GM12801 (cell line): ENCODE measurements at regions not wholly inside any gene's neighbourhood (a gene's known extent, or its start where the extent isn't known, plus 50 kb on each side); places are given as distances from the start of the nearest gene placed in this dataset.

Experiments
- CTCF ChIP-seq: IDR thresholded peaks from one replicate; pipeline ENCODE4 v1.5.1; 2011; ENCODE audit warnings: control low read depth; ENCODE audit not compliant: insufficient read length; ENCODE audit errors: extremely low read depth

- TF ChIP-seq CTCF, result no peak
These were observed 273.6 kb upstream of the BTG1 start for GRCh38 chr12:92419201-92419600.

- no peak for TF ChIP-seq CTCF
These were observed 272.7 kb upstream of the BTG1 start for GRCh38 chr12:92418381-92418780.

- TF ChIP-seq CTCF, result no peak
These were observed 271.7 kb upstream of the BTG1 start for GRCh38 chr12:92417373-92417772.

GRCh38 chr12:92416385-92416812 lies 270.8 kb upstream of the BTG1 start:
- TF ChIP-seq CTCF, result no peak

- TF ChIP-seq CTCF, result no peak
These were observed 268.8 kb upstream of the BTG1 start for GRCh38 chr12:92414170-92415070.

GRCh38 chr12:92413286-92413685 lies 267.6 kb upstream of the BTG1 start:
- TF ChIP-seq CTCF, result no peak

GRCh38 chr12:92412856-92413255 lies 267.2 kb upstream of the BTG1 start:
- no peak for TF ChIP-seq CTCF

- TF ChIP-seq CTCF, result no peak
These were observed 266.0 kb upstream of the BTG1 start for GRCh38 chr12:92411687-92412086.
